Ovary (tissue), 7 donors: ENCODE measurements at regions not wholly inside any gene's neighbourhood (a gene's known extent, or its start where the extent isn't known, plus 50 kb on each side); places are given as distances from the start of the nearest gene placed in this dataset.

Source experiments
- DNase-seq, 5 donors: peaks; one replicate each; pipeline ENCODE4 v3.0.0-alpha.2; 2019 to 2020
- H3K27ac ChIP-seq, 2 donors: fragments of 200-600 bp; one replicate each; pipeline versions ENCODE4 v1.5.1 to v1.8.0; 2019 to 2022
- H3K27me3 ChIP-seq: fragments of 200-600 bp; one replicate; pipeline ENCODE4 v1.8.0; 2022
- H3K36me3 ChIP-seq: fragments of 200-600 bp; sonication (generic); one replicate; pipeline ENCODE4 v1.5.1; 2019
- H3K4me1 ChIP-seq: one replicate; pipeline ENCODE4 v1.8.1; 2013; ENCODE audit warnings: mild to moderate bottlenecking, moderate library complexity; ENCODE audit not compliant: insufficient read depth
- H3K4me3 ChIP-seq: fragments of 200-600 bp; sonication (generic); one replicate; pipeline ENCODE4 v1.5.1; 2017
- H3K9me3 ChIP-seq, 2 donors: fragments of 200-600 bp in 1 of 2; sonication (generic) in 1 of 2; one replicate each; pipeline versions ENCODE4 v1.5.1 to v1.8.1; 2013 to 2019; ENCODE audit warnings: mild to moderate bottlenecking in 1 of 2, moderate library complexity in 1 of 2
- EP300 ChIP-seq: sonication (generic); formaldehyde crosslinking; IDR thresholded peaks from one replicate; pipeline ENCODE4 v1.6.1; 2017; ENCODE audit warnings: antibody characterized with exemption
- POLR2A ChIP-seq: fragments of 450-650 bp; IDR thresholded peaks from one replicate; pipeline ENCODE4 v1.6.1; 2017; ENCODE audit warnings: antibody characterized with exemption, mild to moderate bottlenecking, moderate library complexity
- WGBS, 3 donors: extraction: QIAGEN DNeasy Blood & Tissue Kit in 1 of 3; methylation state at CpG; one replicate each; pipeline versions ENCODE4 v1.1.5 to v1.1.7; 2013 to 2017; 5-methylcytosine and 5-hydroxymethylcytosine counted together
- intact Hi-C, 4 donors: fragments of 100-400 bp; cut with DNase I; formaldehyde crosslinking; loops; one replicate each; pipeline versions ENCODE4 v1.11.0 to v1.15.1; 2022 to 2023
- TF ChIP-seq, protein P1 (sequence below), 3 donors: fragments of 450-650 bp in 2 of 3; fragments of 200-600 bp in 1 of 3; IDR thresholded peaks; one replicate each; pipeline versions ENCODE4 v1.5.1 to v1.8.0; 2016 to 2022; ENCODE audit warnings: antibody characterized with exemption in 3 of 3, mild to moderate bottlenecking in 1 of 3
- donor health status: DM: no; HTN: no; CAD: no; lungs with moderate emphysema.
- donor health status: DM: no; HTN: no; CAD: no.
- donor health status: Bipolar disorder and iron deficiency.
- donor health status: DM: no; HTN: no; CAD: no.
- donor health status: DM: yes; HTN: yes; CAD: no.

GRCh38 chr16:65218348-65218747 lies 96.5 kb upstream of the CDH11 start:
- H3K9me3 ChIP-seq: no peaks in the 10 kb centered on the region
- H3K4me3 ChIP-seq: no peak overlapping the region
- no peak for TF ChIP-seq POLR2A
- TF ChIP-seq EP300: no peak
- TF ChIP-seq, protein P1, sequence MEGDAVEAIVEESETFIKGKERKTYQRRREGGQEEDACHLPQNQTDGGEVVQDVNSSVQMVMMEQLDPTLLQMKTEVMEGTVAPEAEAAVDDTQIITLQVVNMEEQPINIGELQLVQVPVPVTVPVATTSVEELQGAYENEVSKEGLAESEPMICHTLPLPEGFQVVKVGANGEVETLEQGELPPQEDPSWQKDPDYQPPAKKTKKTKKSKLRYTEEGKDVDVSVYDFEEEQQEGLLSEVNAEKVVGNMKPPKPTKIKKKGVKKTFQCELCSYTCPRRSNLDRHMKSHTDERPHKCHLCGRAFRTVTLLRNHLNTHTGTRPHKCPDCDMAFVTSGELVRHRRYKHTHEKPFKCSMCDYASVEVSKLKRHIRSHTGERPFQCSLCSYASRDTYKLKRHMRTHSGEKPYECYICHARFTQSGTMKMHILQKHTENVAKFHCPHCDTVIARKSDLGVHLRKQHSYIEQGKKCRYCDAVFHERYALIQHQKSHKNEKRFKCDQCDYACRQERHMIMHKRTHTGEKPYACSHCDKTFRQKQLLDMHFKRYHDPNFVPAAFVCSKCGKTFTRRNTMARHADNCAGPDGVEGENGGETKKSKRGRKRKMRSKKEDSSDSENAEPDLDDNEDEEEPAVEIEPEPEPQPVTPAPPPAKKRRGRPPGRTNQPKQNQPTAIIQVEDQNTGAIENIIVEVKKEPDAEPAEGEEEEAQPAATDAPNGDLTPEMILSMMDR (IDR thresholded peaks at IDR 0.05): no peak
- H3K27ac ChIP-seq: no peak overlapping the region
- DNase-seq: no peak
- H3K4me1 ChIP-seq: no peaks in the 10 kb centered on the region
- no peaks in the 10 kb centered on the region for H3K27me3 ChIP-seq
- no peaks in the 10 kb centered on the region for H3K36me3 ChIP-seq
- intact Hi-C loops: no loop called here
- 77 to 81% (median 81%) methylated on average over 3 of the region's 3 CpGs for WGBS, 3 donors

- WGBS, 3 donors: 65 to 74% (median 66%) methylated on average over 4 of the region's 4 CpGs
- intact Hi-C loops: no loop called here
These were observed 92.2 kb upstream of the CDH11 start for GRCh38 chr16:65213866-65214595.

DNA sequence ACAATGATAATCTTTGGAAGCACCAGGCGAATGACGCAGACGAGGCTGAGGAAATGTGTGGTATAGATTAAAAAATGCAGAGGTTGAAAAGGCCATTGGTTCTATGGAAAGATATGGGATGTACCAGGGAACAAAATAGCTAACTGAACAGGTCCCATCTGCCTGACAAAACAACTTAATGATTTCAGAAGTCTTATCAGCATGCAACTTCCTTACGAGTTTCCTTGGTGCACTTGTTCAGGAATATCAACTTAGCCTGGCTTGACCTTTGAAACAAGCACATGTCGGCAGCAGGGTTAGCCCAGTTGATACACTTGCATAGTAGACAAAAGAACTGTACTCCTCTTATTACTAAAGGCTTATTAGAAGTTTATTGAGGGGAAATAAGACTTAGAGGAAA lies 90.9 kb upstream of the CDH11 start:
- TF ChIP-seq, protein P1 (IDR thresholded peaks at IDR 0.05): no peak
- TF ChIP-seq POLR2A (no peak), EP300 (no peak)
- Histone ChIP-seq H3K27me3 (no peaks in the 10 kb centered on the region), H3K27ac (no peak overlapping the region), H3K9me3 (no peaks in the 10 kb centered on the region), H3K4me3 (no peak overlapping the region), H3K4me1 (no peaks in the 10 kb centered on the region), H3K36me3 (no peaks in the 10 kb centered on the region)
- 84 to 89% (median 88%) methylated on average over 5 of the region's 5 CpGs for WGBS, 3 donors
- intact Hi-C loops: no loop called here
- DNase-seq: no peak

More at GRCh38 chr16:65213866-65214595, 92.2 kb upstream of the CDH11 start:
- TF ChIP-seq, protein P1 (IDR thresholded peaks at IDR 0.05): no peak
- TF ChIP-seq EP300: no peak
- TF ChIP-seq POLR2A: no peak
- Histone ChIP-seq H3K36me3 (no peaks in the 10 kb centered on the region), H3K4me3 (no peak overlapping the region), H3K9me3 (no peaks in the 10 kb centered on the region), H3K4me1 (no peaks in the 10 kb centered on the region), H3K27ac (no peak overlapping the region), H3K27me3 (no peaks in the 10 kb centered on the region)
- no peak for DNase-seq

DNA sequence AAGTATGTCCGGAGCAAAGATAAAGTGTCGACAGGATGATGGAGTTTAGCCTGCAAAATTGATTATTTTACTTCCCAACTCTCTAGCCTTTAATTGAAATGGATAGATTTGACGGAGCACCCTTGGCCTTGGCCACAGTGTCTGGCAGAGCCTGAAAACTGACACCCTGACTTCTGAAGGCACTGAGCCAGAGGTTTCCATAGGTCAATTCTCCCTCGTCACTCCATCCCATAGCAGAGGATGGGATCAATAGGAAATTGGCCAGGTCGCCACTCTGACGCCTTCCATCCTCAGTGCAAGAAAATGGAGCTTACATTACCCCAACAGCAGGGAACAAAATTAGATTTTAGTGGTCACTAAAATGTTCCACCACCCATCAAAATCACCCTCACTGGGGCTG lies 90.4 kb upstream of the CDH11 start:
- H3K27me3 ChIP-seq: no peaks in the 10 kb centered on the region
- TF ChIP-seq EP300 (no peak), POLR2A (no peak)
- TF ChIP-seq, protein P1 (IDR thresholded peaks at IDR 0.05): no peak
- no peaks in the 10 kb centered on the region for H3K9me3 ChIP-seq
- H3K4me1 ChIP-seq: no peaks in the 10 kb centered on the region
- WGBS, 3 donors: 88 to 93% (median 91%) methylated on average over 6 of the region's 6 CpGs
- H3K36me3 ChIP-seq: no peaks in the 10 kb centered on the region
- H3K4me3 ChIP-seq: no peak overlapping the region
- no peak for DNase-seq
- intact Hi-C loops: no loop called here
- H3K27ac ChIP-seq: no peak overlapping the region
